ENCODE measurements at regions not wholly inside any gene's neighbourhood (a gene's known extent, or its start where the extent isn't known, plus 50 kb on each side); places are given as distances from the start of the nearest gene placed in this dataset.
"Not testable (repeated sequence)": the region's sequence is repeated elsewhere in the genome, so short reads cannot be mapped to it uniquely, and the experiment has no call there.

DNA sequence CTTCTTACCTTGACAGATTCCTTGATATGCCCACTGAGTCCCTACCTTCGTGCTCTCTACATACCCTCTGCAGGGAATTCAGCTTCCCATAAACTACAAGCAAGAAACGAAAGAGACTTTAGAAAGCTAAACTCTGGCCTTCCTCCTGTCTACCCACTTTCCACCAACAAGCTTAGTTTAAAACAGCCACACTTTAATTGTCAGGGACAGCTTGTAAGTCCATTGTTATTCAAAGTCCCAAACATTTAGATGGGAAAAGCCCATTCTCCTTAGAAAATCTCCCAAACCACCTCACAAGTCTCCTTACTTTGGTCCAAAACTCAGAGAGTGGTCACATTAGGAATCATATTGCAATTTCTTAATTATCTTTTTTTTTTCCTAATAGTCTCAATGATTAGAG is 2695.8 kb downstream of the PCDH9 start:
- no peak overlapping the region for H3K4me3 ChIP-seq (ENCODE audit: low read length)
- no peak for TF ChIP-seq ZNF274 (IDR thresholded peaks at IDR 0.05; ENCODE audit: low read depth, low read length)

GRCh38 chr13:64531400-64531799 is 2698.7 kb downstream of the PCDH9 start:
- no peak overlapping the region for H3K4me3 ChIP-seq (ENCODE audit: low read length)
- TF ChIP-seq ZNF274 (IDR thresholded peaks at IDR 0.05; ENCODE audit: low read depth, low read length): no peak

DNA sequence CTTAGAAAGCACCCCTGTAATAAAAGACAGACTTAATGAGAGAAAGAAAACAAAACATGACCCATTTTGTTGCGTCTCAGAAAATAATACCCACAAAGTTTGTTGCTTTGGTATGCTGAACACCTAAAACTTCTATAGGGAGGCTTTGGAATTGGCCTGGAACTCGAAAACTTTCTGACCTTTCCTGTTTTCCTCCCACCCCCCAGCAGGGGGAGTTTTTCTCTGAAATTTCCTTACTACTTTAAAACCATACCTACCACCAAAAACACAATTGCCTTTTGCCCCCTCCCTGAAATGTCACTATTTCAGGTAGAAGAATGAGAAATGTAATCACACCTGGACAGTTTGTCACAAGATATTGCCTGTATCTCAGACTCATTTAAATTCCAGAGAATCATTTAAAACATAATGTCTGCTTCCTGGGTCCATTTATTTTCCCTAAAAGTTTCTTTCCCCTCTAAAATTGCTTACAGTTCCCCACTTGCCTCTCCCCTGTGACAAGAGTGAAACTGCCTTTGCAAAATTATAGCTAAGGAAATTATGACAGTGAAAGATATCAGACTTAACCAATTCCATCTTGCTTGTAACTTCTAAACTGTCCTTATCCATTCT is 2700.2 kb downstream of the PCDH9 start:
- TF ChIP-seq ZNF274 (IDR thresholded peaks at IDR 0.05; ENCODE audit: low read depth, low read length): no peak
- H3K4me3 ChIP-seq (ENCODE audit: low read length): no peak overlapping the region

- TF ChIP-seq ZNF274 (IDR thresholded peaks at IDR 0.05; ENCODE audit: low read depth, low read length): no peak
- H3K4me3 ChIP-seq (ENCODE audit: low read length): no peak overlapping the region
Observed at GRCh38 chr13:64528838-64529237, 2701.3 kb downstream of the PCDH9 start.

DNA sequence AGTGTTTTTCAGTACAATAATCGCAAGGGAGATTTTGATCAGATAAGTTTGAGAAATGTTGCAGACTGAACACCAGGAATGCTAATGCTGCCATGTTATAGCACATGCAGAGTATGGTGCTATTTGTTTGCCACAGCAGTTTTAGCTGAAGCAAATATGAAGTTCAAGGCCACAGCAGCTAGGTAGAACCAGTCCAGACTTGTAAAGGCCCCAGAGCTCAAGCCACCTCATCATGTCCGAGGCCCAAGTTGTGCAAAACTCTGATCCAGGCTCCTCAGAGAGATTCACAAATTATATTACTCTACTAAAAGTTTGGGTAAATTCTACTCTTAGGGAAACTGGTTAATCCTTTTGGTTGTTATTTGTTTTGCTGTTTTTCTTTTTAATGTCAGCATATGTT is 2702.6 kb downstream of the PCDH9 start:
- no peak overlapping the region for H3K4me3 ChIP-seq (ENCODE audit: low read length)
- TF ChIP-seq ZNF274 (IDR thresholded peaks at IDR 0.05; ENCODE audit: low read depth, low read length): no peak

- no peak overlapping the region for H3K4me3 ChIP-seq (ENCODE audit: low read length)
- TF ChIP-seq ZNF274 (IDR thresholded peaks at IDR 0.05; ENCODE audit: low read depth, low read length): no peak
Observed at GRCh38 chr13:64525687-64526086, 2704.4 kb downstream of the PCDH9 start.

DNA sequence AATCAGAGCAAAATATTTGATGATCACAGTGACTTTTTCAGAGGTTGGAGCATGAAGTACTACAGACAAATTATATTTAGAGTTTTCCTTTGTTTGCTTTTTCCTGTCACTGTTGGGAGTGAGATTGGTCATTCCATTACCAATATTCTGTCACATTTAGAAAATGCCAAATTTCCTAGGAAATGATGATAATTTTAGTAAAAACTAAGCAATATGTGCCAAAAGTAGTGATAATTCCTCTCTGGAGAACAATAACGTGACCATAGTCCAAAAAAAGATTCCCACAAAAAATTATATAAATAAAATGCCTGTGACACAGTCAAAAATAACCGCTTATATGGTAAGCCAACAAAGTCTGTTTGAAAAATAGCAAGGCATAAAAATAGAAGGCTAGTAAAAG is 2719.4 kb downstream of the PCDH9 start:
- no peak overlapping the region for H3K4me3 ChIP-seq (ENCODE audit: low read length)
- TF ChIP-seq ZNF274 (IDR thresholded peaks at IDR 0.05; ENCODE audit: low read depth, low read length): no peak

DNA sequence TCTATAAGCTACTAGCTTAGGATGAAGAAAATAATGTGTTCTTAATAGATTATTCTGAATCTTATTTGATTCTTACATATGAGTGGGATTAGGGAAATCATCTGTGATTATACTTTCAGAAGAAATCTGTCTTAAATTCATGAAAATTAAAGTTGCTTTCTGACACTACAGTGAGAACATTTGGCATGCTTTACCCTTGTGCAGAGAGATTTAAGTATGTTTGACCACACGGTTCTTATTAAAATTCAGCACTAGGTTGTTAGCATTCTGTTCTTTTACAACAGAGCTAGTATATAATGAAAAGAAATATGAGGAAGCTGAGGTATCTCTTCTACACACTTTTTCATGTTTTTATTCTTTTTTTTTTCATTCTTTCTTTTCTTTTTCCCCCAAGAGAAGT is 2723.9 kb downstream of the PCDH9 start:
- H3K4me3 ChIP-seq (ENCODE audit: low read length): no peak overlapping the region
- no peak for TF ChIP-seq ZNF274 (IDR thresholded peaks at IDR 0.05; ENCODE audit: low read depth, low read length)

GRCh38 chr13:64505336-64505910 is 2724.7 kb downstream of the PCDH9 start:
- no peak for TF ChIP-seq ZNF274 (IDR thresholded peaks at IDR 0.05; ENCODE audit: low read depth, low read length)
- no peak overlapping the region for H3K4me3 ChIP-seq (ENCODE audit: low read length)

GRCh38 chr13:64488731-64489130 is 2741.4 kb downstream of the PCDH9 start:
- TF ChIP-seq ZNF274 (IDR thresholded peaks at IDR 0.05; ENCODE audit: low read depth, low read length): no peak
- H3K4me3 ChIP-seq (ENCODE audit: low read length): no peak overlapping the region

DNA sequence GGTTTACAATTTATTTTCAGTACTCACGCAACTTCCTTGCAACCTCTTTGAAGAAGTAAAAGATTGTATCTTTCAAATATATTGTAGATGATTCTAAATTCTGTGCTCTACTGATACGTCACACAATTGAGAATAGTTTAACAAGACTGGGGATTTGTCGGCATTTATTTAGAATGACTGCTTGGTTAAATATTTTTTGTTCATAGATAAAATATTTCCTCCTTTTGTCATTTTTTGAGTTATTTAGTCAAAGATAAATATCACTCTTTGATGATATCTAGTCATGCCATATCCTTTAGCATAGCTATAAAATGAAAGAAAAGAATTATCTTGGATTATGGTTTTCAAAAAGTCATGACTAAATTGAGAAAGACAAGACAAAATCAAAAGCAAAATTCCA is 2747.8 kb downstream of the PCDH9 start:
- H3K4me3 ChIP-seq (ENCODE audit: low read length): no peak overlapping the region
- no peak for TF ChIP-seq ZNF274 (IDR thresholded peaks at IDR 0.05; ENCODE audit: low read depth, low read length)

GRCh38 chr13:64480672-64481071 is 2749.5 kb downstream of the PCDH9 start:
- no peak overlapping the region for H3K4me3 ChIP-seq (ENCODE audit: low read length)
- no peak for TF ChIP-seq ZNF274 (IDR thresholded peaks at IDR 0.05; ENCODE audit: low read depth, low read length)

- no peak overlapping the region for H3K4me3 ChIP-seq (ENCODE audit: low read length)
- TF ChIP-seq ZNF274 (IDR thresholded peaks at IDR 0.05; ENCODE audit: low read depth, low read length): no peak
Observed at GRCh38 chr13:64480211-64480610, 2749.9 kb downstream of the PCDH9 start.

DNA sequence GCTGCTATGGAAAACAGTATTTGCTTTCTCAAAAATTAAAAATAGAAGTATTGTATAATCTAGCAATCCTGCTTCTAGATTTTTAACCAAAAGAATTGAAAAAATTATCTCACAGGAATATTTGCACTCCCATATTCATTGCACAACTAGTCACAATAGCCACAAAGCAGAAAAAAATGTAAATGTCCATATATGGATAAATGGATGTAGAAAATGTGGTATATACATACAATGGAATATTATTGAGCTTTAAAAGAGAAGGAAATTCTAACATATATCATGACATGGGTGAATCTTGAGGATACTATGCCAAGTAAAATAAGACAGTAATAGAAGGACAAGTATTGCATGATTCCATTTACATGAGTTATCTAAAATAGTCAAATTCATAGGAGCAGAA is 2753.0 kb downstream of the PCDH9 start:
- H3K4me3 ChIP-seq (ENCODE audit: low read length): no peak overlapping the region
- TF ChIP-seq ZNF274 (IDR thresholded peaks at IDR 0.05; ENCODE audit: low read depth, low read length): no peak

- H3K4me3 ChIP-seq (ENCODE audit: low read length): not testable (repeated sequence)
Observed at GRCh38 chr13:64476041-64476568, 2754.0 kb downstream of the PCDH9 start.

DNA sequence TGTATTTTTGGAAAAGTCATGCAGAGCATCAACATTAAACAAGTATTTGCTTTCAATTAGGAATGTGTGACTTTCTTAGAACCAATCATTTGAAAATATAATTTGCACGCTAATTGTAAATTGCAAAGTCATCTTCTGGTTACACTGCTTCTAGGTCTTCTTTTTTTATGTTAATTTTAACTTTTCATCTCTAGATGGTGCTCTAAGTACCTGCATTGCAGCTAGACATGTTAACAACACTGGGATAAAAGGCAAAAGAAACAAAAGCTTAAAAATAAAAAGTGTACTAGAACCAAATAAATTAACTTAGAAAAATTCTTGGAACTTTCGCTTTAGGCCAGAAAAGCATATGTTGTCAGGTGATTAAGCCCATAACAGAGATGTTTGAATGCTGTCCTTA is 2758.2 kb downstream of the PCDH9 start:
- TF ChIP-seq ZNF274 (IDR thresholded peaks at IDR 0.05; ENCODE audit: low read depth, low read length): no peak
- H3K4me3 ChIP-seq (ENCODE audit: low read length): no peak overlapping the region
